Activated CD4-positive, CD25-positive, alpha-beta regulatory T cell treated with anti-CD3 and anti-CD28 coated beads, Interleukin-2, amount 50 U/mL, for 72 hours (primary cell): ENCODE measurements at regions not wholly inside any gene's neighbourhood (a gene's known extent, or its start where the extent isn't known, plus 50 kb on each side); places are given as distances from the start of the nearest gene placed in this dataset.
"Not testable (repeated sequence)": the region's sequence is repeated elsewhere in the genome, so short reads cannot be mapped to it uniquely, and the experiment has no call there.

Source experiments
- DNase-seq: peaks from one replicate; pipeline ENCODE4 v3.0.0; 2021

DNA sequence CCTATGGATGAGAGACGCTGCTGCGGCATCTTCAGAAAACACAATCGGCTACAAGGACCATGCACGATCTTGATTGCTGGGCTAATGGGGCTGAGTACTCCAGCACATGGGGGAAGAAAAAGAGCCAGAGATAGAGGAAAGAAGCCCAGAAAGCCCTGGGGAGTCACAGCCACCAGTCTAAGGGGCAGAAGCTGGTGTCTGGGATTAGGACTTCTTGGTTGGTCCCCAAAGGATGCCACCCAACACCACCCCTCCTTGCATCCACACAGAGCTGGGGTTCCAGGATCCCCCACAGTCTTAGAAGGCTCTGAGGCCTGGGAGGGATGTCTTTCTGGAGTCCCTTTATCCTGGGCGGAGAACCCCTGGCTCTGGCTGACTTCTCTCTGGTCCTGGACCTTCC, 98.4 kb upstream of the TARDBP start:
- no peak for DNase-seq

DNA sequence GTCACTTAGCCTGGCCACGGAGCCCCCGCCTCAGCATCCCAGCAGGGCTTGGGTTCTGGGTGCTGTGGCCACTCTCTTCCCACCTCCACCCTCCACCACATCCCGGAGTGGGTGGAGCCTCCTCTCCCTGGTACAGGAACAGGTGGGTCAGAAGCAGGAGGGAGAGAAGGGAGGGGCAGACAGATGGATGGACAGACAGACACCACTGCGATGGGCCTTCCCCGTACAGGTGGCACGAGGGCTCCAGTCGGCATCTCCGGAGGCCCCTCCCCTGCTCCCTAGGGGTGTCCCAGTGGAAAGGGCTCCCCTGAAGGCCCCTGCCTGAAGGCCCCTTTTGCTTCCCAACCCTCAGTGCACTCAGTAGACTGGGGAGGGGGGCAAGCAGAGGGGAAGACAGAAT, 96.9 kb upstream of the TARDBP start:
- no peak for DNase-seq

DNA sequence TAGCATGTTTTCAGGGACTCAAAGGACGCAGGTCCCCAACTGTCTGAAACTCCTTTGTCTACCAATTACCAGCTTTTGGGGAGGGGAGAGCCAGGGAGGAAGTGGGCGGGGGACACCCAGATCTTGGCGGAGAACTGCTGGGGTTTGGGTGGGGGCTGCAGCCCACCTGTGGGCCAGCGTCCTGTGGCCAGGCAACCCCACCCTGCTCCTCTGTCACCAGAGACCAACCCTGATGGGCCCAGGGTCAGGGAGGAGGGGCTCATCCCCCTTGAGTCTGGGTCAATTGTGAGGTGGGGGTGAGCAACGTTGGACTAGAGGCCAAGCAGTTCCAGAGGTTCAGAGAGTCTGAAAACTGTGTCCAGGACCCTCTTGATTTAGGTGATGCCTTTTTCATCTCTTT, 96.1 kb upstream of the TARDBP start:
- DNase-seq = no peak

DNA sequence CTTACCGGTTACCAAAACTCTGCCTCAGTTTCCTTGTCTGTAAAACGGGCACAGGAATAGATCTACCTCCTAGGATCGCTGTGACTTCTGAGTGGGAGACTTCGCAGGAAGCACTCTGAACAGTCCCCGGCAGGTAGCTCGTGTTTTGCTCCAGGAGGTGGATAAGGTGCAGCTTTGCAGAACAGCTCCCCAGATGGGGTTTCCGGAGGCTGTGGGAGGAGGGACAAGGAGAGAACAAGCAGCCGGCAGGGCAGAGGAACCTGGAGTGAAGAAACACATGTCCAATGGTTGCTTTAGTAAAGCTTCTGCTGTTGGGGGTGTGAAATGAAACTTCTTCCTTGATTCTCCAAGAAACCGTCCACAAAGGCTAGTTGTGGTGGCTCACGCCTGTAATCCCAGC, 95.5 kb upstream of the TARDBP start:
- no peak for DNase-seq

- no peak for DNase-seq
Measured at GRCh38 chr1:10917513-10918454, 94.7 kb upstream of the TARDBP start.

DNA sequence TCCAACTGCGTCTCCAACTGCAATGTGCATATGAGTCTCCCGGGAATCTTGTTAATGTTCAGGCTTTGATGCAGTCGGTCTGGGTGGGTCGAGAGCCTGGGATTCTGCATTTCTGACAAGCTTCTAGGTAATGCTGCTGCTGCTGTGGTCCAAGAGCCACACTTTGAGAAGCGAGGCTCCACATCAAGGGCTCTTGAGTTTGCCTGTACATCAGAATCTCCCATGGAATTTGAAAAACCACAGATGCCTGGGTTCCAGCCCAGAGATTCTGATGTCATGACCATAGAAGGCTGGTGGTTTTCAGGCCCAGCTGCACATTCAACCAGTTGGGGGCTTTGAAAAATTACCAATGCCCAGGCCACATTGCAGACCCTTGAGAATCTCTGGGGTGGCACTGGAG, 93.9 kb upstream of the TARDBP start:
- no peak for DNase-seq

DNA sequence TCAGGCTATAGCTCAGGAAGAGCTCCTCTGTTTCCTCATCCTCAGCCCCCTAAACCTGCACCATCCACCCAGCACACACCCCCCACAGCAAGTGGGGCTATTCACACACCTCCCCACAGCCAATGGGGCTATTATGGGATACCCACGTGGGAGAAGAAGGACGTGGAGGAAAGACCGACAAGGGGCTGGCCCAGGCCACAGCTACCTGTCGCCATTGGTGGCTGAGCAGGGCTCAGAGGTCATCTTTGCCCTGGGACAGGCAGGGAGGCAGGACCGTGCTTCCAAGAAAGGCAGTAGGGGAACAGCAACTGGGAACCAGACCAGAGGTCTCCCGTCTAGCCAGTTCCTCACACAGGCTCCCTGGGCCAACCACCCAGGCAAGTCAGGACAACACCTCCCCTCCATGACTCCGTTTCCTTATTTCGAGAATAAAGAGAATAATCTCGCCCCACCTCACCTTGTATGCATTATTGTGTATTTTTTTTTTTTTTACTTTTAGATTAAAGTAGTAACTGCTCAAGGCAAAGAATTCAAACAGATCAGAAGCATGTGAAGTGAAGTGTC, 92.3 kb upstream of the TARDBP start:
- DNase-seq = no peak

- DNase-seq = not testable (repeated sequence)
Measured at GRCh38 chr1:10922315-10923060, 90.0 kb upstream of the TARDBP start.

- no peak for DNase-seq
Measured at GRCh38 chr1:10924030-10924429, 88.4 kb upstream of the TARDBP start.

GRCh38 chr1:10928654-10929053, 83.8 kb upstream of the TARDBP start:
- no peak for DNase-seq

GRCh38 chr1:10932088-10932487, 80.4 kb upstream of the TARDBP start:
- no peak for DNase-seq

GRCh38 chr1:10934150-10934818, 78.2 kb upstream of the TARDBP start:
- DNase-seq = no peak

DNA sequence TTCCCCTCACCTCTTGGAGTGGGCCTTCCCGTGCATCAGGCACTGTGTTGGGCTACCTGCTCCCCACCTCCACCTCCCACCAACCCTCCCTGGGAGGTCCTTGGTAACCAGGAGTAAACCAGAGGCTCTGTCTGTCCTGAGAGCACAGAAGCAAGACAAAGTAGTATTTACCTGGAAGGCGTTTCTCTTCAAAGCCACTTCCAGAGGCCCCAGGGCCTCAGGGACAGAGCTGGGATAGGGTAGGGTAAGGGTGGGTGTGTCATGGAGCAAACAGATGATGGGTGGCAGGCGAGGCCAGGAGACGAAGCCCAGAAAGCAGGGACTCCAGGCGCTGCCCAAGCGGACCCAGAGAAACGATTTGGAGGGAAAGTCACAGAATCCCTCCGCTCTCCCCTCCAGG, 77.2 kb upstream of the TARDBP start:
- no peak for DNase-seq

GRCh38 chr1:10935724-10936123, 76.7 kb upstream of the TARDBP start:
- no peak for DNase-seq

GRCh38 chr1:10936998-10937901, 75.2 kb upstream of the TARDBP start:
- DNase-seq = no peak

GRCh38 chr1:10938741-10939417, 73.6 kb upstream of the TARDBP start:
- DNase-seq = no peak

DNA sequence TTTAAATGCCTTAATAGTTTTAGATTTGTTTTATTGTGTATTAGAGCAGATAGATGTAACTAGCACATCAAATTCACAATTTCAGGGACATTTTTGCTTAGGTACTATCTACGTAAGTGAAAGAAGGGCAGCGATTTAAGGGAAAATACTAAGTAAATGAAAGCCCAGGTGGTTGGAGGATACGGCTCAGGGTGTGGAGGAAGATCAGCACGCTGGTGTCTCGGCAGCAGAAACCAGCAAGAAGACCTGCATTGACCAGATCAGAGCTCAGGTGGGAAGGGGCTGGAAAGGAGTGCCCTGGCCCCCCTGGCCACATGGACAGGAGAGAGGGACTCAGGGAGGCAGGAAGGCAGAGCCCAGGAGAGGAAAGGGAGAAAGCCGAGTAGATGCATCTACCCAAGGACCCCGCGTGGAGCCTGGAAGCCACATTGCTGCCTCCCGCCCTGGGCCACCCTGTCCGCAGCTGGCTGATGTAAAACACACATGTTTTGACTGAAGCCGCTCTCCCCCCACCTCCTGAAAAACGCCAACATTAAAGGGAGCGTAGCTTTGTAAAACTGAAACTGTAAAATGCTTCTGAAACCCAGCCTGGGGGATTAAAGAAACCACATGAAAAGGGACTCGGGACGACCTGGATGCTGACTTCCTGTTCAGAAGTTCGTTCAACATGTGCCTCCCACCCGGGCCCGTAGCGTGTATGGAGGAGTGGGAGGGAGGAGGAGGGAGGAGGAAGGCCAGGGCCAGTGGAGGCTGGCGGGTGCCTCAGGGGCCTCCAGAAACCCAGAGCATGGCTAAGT, 72.6 kb upstream of the TARDBP start:
- peak; percentile 52 for DNase-seq

GRCh38 chr1:10940451-10940804, 72.0 kb upstream of the TARDBP start:
- DNase-seq = no peak

- no peak for DNase-seq
Measured at GRCh38 chr1:10940838-10941237, 71.6 kb upstream of the TARDBP start.

- peak; percentile 78 for DNase-seq
Measured at GRCh38 chr1:10941891-10942541, 70.4 kb upstream of the TARDBP start.
